Putamen (tissue), 1 donor: ENCODE measurements at regions not wholly inside any gene's neighbourhood (a gene's known extent, or its start where the extent isn't known, plus 50 kb on each side); places are given as distances from the start of the nearest gene placed in this dataset.

Experiments used
- DNase-seq: peaks from one replicate; pipeline ENCODE4 v3.0.0-alpha.2; 2016; ENCODE audit warnings: low spot score

DNA sequence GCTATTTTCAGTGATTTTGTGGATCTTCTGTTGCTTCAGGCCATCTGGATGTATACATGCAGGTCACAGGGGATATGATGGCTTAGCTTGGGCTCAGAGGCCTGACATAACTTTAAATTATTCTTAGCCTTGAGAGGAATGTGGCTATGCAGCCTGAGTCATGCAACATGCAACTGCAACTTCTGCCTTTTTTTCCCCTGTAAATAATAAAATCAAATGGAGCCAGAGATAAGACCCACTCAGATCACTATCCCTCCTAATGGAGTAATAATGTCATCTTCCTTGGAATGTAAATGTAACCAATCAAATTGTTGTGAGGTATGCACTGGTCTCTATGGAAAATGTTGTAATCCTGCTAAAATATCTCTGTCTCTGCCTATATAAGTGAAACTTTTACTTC lies 54.9 kb downstream of the MAGEB17 start:
- DNase-seq, result no peak

DNA sequence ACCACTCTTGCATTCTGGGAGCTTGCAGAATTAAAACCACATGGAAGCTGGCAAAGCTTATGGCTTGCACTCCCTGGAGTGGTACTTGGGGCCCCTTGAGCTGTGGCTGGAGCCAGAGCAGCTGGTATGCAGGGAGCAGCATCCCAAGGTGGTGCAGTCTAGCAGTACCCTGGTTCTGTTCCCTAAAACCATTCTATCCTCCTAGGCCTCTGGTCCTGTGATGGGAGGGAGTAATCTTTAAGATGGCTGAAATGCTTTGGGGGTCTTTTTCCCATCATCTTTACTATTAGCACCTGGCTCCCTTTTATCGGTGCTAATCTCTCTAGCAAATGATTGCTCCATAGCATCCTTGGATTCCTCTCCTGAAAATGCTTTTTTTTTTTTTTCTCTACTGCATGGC lies 56.1 kb downstream of the MAGEB17 start:
- no peak for DNase-seq

DNA sequence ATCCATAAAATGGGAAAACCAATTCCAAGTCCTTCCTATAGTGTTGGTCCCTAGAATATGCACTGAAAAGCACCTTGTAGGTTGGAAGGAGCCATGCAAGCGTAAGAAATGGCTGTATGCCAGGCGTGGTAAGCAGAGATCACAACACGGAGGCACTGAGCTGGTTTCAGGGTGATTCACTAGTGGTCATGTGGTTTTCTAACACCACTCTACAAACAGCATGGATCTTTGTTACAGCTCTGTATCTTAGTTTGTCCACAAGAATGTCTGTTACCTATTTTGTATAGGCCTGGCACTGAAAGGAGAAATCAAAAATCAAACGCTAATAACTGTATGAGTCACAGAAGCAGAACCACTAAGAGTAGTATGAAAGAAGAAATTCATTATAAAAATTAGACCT lies 71.9 kb downstream of the MAGEB17 start:
- no peak for DNase-seq

DNA sequence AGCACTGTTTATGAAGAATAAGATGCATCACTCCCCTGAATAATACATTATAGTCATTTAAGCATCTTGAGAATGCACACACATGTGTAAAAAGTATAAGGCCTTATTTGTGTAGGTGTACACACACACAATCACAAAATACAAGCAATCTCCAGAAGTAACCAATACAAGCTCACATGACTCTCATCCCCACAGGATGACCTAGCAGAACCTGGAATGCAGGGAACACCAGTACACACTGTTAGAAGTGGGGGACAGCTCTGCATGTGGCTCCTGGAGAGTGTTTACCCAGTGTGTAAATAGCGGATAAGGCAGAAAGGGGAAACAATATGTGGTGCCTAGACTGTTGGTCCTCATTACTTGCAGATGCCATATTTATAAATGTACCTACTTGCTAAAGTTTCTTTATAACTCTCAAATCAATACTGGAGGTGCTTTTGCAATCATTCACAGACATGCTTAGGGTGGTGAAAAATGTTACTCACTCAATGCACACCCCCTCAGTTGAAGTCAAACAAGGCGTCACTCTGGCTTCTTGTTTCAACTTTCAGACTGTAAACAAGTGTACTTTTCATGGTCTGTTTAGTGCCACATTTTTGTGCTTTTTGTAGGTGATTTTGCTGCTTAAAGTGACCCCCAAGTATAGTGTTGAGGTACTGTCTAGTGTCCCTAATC lies 73.1 kb downstream of the MAGEB17 start:
- DNase-seq, result no peak

DNA sequence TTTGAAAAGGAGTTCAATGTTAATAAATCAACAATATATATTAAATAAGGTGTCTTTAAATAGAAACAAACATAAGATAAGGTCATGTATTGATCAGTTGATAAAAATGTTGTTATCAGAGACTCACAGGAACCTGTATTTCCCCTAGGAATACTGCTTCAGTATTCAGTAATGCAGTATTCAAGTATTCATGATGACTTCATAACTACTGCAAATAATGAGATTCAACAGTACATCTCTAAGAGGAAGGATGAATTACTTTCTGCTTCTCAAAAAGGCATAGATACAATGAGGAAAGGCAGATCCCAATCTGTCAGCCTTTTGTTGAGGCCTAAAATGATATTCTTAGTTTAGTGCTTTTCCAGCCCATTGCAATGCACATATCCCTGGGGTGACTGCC lies 73.7 kb downstream of the MAGEB17 start:
- no peak for DNase-seq

DNA sequence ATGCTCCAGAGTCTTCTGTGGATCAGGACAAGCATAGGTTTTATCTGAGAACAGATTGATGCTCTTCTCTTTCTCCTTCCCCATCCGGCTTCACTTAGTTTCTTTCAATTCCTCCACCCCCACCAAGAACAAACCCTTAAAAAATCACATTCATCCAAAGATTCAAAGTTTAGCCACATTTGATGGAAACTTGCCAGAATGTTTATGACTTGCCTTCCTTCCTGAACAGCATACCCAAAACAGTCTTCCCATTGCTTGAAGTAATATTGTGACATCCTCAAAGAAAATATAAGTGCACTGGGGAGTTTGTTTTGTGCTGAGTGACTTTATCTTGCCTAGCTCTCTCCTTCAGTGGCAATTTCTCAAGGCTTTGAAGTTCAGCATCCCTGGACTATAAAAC lies 83.0 kb downstream of the MAGEB17 start:
- no peak for DNase-seq

DNA sequence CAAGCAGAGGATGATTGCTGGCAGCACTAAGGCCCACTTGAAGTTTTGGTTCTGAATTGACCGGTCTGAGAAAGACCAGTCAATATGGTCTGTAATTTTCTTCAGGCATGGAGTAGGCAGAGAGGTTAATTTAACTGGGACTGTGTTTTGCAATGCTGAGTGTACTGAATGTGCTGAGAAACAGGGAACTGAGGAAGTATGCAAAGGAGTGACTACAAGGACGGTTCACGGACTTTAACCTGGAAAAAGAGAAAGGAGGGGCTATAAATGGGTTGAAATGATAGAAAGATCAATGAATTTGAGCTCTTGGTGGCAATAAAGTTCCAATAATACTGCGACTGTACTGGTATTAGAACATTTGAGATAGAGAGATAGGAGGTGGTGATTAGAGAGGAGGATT lies 84.5 kb downstream of the MAGEB17 start:
- DNase-seq, result no peak

DNA sequence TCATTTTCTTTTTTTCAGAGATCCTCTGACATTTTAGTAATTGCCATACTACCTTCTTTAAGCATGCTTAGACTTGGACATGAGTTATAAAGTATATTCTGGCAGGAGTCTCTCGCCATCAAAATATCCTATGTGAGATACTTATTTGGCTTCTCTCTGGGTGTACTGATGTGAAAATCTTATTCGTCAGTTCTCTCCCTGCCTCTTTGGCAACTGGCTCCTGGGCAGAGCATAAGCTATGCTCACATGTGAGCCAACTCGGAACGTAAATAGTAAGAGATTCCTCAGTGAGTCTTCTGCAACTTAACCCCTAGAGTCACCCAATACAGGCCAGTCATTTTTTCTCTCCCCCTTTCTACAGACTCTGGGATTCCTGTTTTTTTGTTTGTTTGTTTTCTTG lies 91.6 kb downstream of the MAGEB17 start:
- no peak for DNase-seq

DNA sequence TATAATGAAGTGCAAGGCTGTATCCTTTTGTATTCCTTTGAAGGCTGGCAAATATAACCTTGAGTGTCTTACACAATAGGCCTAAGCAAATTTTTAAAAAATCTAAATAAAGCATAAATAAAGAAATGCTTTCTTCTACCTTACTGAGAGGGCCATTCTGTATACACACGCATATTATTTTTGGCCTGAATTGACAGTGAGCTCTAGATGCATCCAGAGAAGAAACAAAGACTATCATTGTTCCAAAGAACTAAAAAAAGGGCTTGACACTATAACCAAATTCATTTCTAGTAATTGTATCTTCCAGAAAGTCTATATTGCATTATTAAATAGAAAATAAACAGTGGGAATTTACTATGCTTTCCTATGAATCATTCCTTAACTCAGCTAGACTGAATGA lies 100.2 kb downstream of the MAGEB17 start:
- no peak for DNase-seq

DNA sequence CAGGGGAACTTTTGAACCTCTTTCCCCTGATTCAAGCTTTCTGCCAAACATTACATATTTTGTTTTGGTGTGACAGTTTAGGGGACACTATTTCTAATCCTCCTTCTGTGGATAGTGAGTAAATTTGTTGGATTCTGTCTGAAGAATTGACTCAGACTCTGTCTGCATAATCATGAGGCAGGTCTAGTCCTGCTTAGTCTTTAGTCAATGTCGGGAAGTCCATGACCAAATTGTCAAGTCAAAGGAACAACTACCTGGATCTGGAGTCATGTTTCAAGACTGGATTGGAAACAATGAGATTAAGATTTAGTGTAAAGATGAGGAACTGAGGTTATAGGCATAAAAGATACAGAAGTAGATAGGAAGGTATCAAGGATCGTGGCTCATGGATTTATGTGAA lies 100.9 kb downstream of the MAGEB17 start:
- no peak for DNase-seq

DNA sequence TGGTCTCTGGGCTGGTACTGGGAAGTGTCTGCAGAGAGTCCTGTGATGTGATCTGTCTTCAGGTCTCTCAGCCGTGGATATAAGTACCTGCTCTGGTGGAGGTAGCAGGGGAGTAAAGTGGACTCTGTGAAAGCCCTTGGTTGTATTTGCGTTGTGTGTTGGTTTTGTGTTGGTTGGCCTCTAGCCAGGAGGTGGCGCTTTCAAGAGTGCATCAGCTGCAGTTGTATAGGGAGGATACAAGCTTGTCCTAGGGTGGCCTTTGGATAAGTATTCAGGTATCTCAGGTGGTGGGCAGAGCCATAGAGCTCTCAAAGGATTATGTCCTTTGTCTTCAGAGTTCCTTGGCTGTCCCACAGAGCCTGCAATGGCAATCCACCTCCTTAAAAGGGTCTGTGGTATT lies 111.6 kb downstream of the MAGEB17 start:
- no peak for DNase-seq

DNA sequence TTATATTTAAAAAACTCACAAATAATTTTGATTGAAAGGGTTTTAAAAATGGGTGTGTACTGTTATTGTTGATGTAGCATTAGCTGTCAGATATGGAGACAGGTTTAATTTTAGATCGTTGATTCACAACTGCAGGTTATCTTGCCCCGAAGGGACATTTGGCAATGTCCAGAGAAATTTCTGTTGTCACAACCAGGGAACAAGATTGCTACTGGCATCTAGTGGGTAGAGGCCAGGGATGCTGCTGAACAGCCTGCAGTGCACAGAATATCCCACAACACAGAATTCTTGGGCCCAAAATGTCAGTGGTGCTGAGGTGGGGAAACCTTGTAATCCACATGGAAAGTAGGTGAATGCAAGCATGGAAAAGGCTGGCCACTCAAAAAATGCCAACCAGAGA lies 114.9 kb downstream of the MAGEB17 start:
- DNase-seq, result no peak

DNA sequence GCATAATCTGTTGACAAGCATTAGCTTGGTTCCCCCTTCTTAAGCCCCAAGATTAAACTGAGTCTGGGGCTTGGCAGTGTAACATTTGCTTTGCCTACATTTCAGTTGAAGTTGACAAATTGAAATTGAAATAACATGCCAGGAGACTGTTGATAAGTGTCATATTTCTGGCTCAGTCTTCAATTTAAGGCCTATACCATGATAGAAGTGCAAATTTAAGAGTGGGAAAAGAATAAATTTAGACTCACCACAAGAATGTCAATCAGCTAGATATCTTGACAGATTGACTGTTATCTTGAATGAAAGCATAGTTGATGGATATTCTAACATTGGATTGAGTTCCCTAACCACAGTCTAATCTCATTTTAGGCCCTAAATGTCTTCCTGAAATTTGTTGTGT lies 117.6 kb downstream of the MAGEB17 start:
- no peak for DNase-seq

DNA sequence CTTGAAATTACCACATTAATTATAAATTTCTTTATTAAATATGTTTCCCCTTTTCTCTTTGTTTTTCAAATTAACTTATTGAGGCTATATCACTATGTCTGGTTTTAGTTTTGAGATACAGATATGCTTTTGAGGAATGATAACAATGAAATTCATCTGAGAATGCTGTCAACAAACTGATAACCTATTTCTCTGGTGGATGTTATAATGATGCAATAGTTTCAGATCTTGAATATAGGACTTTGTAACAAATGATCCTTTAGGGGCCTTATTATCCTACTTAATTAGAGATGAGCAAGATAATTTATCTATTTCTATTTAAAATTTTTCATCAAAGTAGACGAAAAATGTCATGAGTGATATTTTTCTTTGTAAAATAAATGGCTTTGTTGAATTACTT lies 123.7 kb downstream of the MAGEB17 start:
- DNase-seq, result no peak

DNA sequence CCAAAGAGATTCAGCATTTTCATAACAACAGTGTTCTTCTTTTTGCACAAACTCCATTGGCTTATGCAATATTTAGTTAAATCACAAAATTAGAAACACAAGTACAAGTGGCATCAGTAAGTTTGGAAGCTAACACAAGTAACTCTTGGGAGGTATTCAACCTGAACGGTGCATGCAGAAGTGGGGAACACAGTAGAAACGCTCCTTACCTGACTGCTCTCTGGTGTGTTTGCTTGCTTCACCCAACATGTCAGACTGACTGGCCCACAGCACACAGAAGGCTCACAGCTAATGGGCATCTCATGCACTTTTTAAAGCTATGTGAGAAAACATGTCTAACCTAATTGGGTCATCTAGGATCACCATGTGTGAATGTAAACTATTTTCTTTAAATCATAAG lies 133.6 kb downstream of the MAGEB17 start:
- no peak for DNase-seq

DNA sequence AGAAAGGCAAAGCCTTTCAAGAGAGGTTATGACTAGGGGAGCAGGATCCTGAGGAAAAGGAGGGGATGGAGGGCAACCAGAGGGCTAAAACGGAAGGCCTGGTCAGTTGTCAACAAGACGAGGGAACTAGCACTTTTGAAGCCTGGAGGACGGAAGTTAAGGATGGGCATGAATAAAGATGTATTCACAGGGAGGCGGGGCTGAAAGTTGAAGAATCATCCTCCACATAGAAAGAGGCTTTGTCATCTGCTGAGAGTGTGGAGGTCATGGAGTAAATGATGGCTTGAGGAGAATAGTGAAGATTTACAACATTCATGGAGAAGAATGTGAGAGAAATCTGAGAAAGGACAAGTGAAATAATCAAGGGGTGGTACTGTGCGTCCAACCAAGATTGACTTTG lies 137.5 kb downstream of the MAGEB17 start:
- no peak for DNase-seq

DNA sequence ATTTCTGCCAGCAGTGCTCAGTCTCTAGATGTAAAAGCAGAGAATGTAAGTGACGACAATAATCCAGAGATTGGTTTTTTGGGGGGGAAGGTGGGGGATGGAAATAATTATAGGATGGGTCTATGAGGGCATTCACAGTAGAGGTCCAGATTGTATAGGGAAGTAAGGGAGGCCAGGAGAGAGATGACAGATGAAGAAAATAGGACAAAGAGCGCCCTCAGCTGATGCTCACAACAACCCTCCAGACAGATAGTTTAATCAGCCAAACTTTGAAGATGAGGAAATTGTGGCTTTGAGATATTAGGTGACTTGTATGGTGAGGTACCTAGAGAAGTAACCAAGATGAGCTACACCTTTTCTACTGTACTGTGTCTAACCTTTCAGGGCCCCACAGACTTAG lies 137.9 kb downstream of the MAGEB17 start:
- no peak for DNase-seq

DNA sequence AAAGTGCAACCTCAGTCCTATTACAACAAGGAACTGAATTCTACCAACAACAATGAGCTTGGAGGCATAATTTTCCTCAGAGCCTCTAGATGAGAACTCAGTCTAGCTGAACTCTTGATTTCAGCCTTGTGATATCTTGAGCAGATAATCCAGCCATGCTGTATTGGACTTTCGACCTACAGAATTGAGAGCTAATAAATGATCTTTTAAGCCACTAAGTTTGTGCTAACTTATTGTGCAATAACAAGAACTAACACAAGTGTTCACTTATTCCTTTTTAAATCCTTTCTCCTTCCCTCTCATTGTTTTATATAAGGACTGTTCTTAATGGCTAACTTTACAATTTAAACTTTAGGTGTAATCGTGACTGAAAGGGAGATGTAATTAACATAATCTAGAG lies 140.7 kb downstream of the MAGEB17 start:
- DNase-seq, result no peak

DNA sequence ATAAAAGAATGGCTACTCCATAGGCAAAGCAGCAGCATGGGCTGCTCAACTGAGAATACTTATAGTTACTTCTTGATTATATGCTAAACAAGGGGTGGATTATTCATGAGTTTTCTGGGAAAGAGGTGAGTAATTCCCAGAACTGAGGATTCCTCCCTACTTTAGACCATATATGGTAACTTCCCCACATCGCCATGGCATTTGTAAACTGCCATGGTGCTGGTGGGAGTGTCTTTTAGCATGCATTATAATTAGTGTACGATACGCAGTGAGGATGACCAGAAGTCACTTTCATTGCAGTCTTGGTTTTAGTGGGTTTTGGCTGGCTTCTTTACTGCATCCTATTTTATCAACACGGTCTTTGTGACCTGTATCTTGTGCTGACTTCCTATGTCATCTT lies 141.5 kb downstream of the MAGEB17 start:
- no peak for DNase-seq

DNA sequence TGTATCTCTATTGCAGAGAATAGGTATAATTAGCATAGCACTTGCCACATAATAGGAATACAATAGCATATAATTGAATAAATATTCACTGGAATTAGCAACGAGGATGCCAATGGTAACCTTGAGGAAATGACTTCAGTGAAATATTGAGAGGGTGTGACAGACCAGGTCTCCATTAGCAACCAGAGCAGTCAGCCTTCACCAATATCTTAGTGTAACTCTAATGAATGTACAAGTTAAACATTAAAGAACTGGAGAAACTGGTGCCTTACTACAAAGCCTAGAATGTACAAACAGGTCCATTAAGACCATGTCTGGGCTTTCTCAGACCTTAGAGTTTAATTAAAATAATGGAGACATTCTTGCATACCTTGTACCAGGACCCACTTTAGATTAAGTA lies 143.0 kb downstream of the MAGEB17 start:
- DNase-seq, result no peak

DNA sequence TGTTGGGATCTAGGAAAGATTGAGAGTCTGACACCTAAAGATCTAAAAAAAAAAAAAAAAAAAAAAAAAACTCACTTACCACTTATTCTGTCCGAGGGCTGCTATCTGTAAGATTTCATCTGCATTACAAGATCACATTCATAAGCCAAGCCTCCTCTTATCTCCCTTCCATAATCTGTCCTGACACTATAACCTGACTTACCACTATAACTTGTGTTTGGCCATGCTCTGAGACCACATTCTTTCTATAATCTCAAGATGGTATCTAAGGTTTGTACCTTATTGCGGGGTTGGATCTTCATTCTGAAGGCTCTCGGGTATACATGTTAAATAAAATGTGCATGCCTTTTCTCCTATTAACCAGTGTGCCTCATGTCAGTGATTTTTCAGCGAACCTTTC lies 144.4 kb downstream of the MAGEB17 start:
- DNase-seq, result no peak

DNA sequence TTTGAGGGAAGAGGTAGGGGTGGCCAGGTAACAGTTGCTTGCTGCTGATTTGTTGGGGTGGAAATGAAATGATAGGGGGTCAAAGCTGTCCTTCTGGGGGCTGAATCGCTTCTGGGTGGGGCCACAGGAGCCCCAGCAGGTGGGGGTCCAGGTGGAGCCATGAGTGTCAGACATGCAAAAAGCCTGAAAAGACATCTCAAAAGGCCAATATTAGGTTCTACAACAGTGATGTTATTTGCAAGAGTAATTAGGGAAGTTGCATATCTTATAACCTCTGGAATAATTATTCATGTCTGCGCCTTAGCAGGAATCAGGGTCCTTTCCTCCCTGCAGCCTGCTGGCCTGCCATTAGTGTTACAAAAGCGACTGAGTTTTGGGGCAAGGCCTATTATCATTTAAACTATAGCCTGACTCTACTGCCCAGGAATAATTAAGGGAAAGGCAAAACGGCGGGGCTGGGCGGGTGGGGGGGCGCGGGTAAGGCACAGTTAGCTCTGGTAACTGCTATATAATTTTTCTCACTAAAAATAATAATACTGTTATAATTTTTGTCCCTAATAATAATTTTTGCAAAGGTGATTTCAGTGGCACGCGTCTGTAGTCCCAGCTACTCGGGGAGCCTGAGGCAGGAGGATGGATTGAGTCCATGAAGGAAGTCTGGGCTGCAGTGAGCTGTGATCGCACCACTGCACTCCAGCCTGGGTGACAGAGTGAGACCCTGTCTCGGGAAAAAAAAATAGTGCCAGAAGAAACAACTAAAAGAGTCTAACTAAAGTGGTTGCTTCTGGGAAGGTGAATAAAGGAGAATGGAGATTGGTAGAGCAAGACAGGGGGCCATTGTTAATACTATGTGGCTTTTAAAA lies 145.7 kb downstream of the MAGEB17 start:
- no peak for DNase-seq

DNA sequence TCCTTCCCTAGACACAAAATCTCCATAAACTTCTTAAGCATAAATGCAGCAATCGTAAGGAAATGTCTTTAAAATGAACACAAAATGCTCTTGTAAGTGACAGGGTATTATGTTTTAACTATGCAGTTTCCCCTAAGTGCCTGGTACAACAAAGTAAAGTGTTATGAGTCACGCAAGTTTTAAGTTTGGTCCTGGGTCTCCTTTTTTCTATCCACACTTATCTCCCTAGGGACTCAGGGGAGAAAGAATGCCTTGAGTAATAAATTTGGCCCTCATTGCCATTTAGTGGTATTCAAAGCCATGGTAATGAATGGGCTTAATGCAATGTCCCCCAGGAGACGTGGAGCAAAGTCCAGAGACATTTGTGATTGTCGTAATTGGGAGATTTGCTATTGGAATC lies 149.1 kb downstream of the MAGEB17 start:
- DNase-seq, result no peak

DNA sequence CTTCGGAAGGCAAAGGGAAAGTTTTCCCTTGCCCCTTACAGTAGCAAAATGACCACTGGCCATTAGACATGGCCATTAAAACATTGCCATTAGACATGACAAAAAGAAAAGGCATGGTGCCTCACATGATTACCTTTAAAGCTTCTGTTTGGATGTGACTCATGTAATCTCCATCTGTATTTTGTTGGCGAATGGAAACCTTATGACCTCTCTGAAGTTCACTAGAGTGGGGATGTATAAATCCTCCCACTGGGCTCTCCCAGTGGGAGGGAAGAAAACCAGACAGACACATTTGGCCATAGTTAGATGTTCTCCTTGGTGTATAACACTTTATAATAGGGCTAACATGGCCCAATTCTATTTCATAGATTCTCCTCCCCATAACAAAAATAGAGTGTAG lies 152.6 kb downstream of the MAGEB17 start:
- no peak for DNase-seq
